Activated CD8-positive, alpha-beta T cell treated with anti-CD3 and anti-CD28 coated beads for 36 hours (primary cell): ENCODE measurements at regions not wholly inside any gene's neighbourhood (a gene's known extent, or its start where the extent isn't known, plus 50 kb on each side); places are given as distances from the start of the nearest gene placed in this dataset.

Experiments used
- ATAC-seq: fragments of 200-7000 bp; cut with Tn5 transposase; one replicate; pipeline ENCODE4 v1.10.0; 2021; ENCODE audit warnings: mild to moderate bottlenecking, moderate library complexity
- CTCF ChIA-PET: fragments of 350-600 bp; sonication (Branson Sonifier 250); formaldehyde crosslinking; loops from one replicate; lab custom pipeline; 2021; ENCODE audit warnings: antibody characterized with exemption; lab: Charles Lee
- POLR2A ChIA-PET: fragments of 350-600 bp; sonication (Branson Sonifier 250); formaldehyde crosslinking; loops from one replicate; lab custom pipeline; 2021; ENCODE audit warnings: antibody characterized with exemption; lab: Charles Lee
- DNase-seq: peaks from one replicate; pipeline ENCODE4 v3.0.0-alpha.2; 2020
- H3K27ac Mint-ChIP-seq: one replicate; pipeline ENCODE4 v1.8.0; 2021; ENCODE audit warnings: mild to moderate bottlenecking, mixed read lengths
- H3K27me3 Mint-ChIP-seq: one replicate; pipeline ENCODE4 v1.8.0; 2021; ENCODE audit warnings: mixed read lengths
- H3K36me3 Mint-ChIP-seq: one replicate; pipeline ENCODE4 v1.8.0; 2021; ENCODE audit warnings: low read depth, mixed read lengths
- H3K4me1 Mint-ChIP-seq: one replicate; pipeline ENCODE4 v1.8.0; 2021; ENCODE audit warnings: low read depth, mixed read lengths
- H3K4me3 Mint-ChIP-seq: one replicate; pipeline ENCODE4 v1.8.0; 2021; ENCODE audit warnings: mild to moderate bottlenecking, moderate library complexity, mixed read lengths
- H3K9me3 Mint-ChIP-seq: one replicate; pipeline ENCODE4 v1.8.0; 2021; ENCODE audit warnings: mixed read lengths
- intact Hi-C: fragments of 100-400 bp; cut with micrococcal nuclease; formaldehyde crosslinking; loops from one replicate; pipeline ENCODE4 v1.10.0; 2022
- TF ChIP-seq, protein P1 (sequence below): fragments of 200-600 bp; IDR thresholded peaks from one replicate; pipeline ENCODE4 v1.8.0; 2022; ENCODE audit warnings: antibody characterized with exemption, mild to moderate bottlenecking

DNA sequence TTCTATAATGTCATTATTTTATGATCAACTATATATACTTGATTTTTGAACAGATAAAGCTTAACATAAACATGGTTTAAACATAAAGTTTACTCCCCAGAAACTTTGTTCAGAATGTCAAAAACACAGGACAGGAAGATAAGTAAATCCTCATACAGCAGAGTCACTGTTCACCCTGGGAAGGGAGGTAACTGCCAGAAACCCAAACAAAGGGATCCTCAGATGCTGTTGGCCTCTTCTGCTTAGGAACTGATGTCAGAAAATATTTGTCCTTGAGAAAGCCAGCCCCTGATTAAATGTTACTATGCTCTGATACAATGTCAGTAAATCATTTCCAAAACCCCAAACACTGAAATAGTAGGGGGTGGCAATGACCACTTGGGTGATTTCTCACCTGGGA is 185.3 kb downstream of the TJP1 start:
- H3K27ac Mint-ChIP-seq = no peak overlapping the region
- H3K4me1 Mint-ChIP-seq = no peaks in the 10 kb centered on the region
- no peaks in the 10 kb centered on the region for H3K9me3 Mint-ChIP-seq
- H3K27me3 Mint-ChIP-seq = peaks cover 2% of the 10 kb centered on the region
- TF ChIP-seq, protein P1, sequence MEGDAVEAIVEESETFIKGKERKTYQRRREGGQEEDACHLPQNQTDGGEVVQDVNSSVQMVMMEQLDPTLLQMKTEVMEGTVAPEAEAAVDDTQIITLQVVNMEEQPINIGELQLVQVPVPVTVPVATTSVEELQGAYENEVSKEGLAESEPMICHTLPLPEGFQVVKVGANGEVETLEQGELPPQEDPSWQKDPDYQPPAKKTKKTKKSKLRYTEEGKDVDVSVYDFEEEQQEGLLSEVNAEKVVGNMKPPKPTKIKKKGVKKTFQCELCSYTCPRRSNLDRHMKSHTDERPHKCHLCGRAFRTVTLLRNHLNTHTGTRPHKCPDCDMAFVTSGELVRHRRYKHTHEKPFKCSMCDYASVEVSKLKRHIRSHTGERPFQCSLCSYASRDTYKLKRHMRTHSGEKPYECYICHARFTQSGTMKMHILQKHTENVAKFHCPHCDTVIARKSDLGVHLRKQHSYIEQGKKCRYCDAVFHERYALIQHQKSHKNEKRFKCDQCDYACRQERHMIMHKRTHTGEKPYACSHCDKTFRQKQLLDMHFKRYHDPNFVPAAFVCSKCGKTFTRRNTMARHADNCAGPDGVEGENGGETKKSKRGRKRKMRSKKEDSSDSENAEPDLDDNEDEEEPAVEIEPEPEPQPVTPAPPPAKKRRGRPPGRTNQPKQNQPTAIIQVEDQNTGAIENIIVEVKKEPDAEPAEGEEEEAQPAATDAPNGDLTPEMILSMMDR = no peak
- intact Hi-C loops = no loop called here
- ATAC-seq = no peak
- no peaks in the 10 kb centered on the region for H3K36me3 Mint-ChIP-seq
- no peak overlapping the region for H3K4me3 Mint-ChIP-seq
- ChIA-PET CTCF (no interaction called here), POLR2A (no interaction called here)
- DNase-seq = no peak

DNA sequence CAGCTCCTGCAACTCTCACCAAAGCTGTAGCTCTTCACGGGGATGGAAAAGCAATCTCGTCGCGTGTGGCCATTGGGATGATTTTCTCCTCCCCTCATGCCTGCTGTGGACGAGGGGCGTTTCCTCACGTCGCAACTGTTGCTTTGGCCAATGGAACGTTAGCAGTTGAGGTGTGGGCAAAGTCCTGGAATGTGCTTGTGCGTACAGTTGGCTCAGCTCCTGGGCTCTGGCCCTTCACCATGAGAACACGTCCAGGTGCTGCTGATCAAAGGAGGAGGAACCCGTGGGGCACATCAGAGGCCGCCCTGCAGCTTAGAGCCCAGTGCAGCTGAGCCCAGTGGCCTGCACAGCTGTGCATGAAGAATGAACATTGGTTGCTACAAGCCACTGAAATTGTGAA is 186.1 kb downstream of the TJP1 start:
- ChIA-PET CTCF (no interaction called here), POLR2A (no interaction called here)
- DNase-seq (no peak), ATAC-seq (no peak)
- no peak overlapping the region for H3K27ac Mint-ChIP-seq
- H3K27me3 Mint-ChIP-seq = peaks cover 2% of the 10 kb centered on the region
- TF ChIP-seq, protein P1 = no peak
- H3K36me3 Mint-ChIP-seq = no peaks in the 10 kb centered on the region
- intact Hi-C loops = no loop called here
- H3K9me3 Mint-ChIP-seq = no peaks in the 10 kb centered on the region
- no peaks in the 10 kb centered on the region for H3K4me1 Mint-ChIP-seq
- no peak overlapping the region for H3K4me3 Mint-ChIP-seq

DNA sequence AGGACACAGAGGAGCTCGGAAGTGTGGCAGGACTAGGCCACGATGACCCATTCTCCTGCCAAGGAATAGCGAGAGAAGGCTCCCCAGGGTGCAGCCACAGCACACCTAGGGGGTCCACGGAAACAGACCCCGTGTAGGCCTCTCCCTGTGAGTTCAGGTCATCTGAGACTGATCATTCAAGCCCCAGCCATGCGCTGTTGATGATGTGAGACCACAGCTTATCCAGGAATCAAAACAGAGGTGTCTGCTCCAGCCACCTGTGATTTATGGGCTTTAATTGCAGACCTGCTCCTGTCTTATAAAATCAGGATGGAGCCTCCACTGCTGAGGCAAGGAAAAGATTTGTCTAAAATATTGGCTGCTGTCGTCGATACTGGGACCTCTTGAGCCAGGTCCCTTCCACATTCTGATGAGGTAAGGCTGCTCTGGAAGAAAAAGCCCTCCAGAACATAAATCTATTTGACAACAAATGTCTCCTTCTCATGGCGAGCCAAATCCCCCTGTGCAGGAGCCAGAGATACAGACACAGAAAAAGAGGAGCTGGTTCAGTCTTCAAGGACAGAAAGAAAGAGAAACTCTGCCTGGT is 186.7 kb downstream of the TJP1 start:
- ATAC-seq (no peak), DNase-seq (no peak)
- Mint-ChIP-seq H3K27me3 (peaks cover 4% of the 10 kb centered on the region), H3K4me1 (no peaks in the 10 kb centered on the region), H3K27ac (no peak overlapping the region), H3K4me3 (no peak overlapping the region), H3K36me3 (no peaks in the 10 kb centered on the region), H3K9me3 (no peaks in the 10 kb centered on the region)
- CTCF ChIA-PET = no interaction called here
- TF ChIP-seq, protein P1 = no peak
- intact Hi-C loops = no loop called here
- POLR2A ChIA-PET = no interaction called here

DNA sequence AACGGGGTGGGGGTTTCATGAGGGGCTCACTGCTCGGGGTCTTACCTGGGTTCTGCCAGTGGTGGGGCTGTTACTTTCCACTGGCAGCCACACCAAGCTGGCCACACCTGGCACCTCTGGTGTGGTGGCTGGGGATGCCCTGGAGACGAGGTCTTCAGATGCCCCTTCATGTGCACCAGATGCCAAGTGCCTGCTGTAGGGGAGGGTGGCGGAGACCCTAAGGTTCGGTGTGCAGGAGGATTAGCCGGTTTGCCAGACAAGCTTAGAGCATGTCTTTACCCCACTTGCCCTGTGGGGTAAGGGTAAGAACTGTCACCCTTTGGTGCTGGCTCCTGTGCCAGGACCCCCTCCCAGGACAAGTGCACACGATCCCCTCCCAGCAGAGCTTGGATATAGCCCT is 188.3 kb downstream of the TJP1 start:
- CTCF ChIA-PET = no interaction called here
- intact Hi-C loops = no loop called here
- H3K27me3 Mint-ChIP-seq = peaks cover 4% of the 10 kb centered on the region

DNA sequence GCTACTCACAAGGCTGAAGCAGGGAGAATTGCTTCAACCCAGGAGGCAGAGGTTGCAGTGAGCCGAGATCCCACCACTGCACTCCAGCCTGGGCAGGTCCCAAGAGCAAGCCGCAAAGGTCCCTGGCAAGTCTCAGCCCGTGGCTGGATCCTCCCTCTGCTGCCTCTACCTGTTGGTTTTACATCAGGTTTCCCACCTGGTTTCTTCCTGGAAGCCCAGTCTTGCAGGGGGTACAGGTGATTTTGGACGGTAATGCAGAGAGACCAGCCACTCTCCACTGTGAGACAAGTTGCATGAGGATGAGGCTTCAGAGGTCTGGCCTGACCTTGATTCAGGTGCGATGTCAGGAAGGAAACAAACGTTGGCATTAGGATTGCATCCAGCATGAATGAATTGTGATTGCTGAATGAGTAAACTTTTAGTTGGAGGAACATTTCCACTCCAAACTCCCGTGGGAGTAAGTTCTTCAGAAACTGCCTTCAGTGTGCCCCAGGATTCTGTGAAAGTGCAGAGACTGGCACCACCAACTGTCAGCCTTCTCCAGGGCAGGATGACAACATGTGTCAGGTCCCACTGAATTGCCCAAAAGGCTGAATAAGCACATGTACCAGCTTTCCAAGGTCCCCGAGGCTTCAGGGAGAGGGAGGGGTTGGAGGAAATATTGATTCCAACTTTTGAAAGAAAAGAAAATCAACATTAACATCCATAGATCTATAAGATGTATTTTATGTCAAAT is 189.4 kb downstream of the TJP1 start:
- TF ChIP-seq, protein P1 = no peak
- intact Hi-C loops = no loop called here
- H3K4me3 Mint-ChIP-seq = no peak overlapping the region
- H3K9me3 Mint-ChIP-seq = no peaks in the 10 kb centered on the region
- no peak overlapping the region for H3K27ac Mint-ChIP-seq
- ChIA-PET POLR2A (no interaction called here), CTCF (no interaction called here)
- no peaks in the 10 kb centered on the region for H3K36me3 Mint-ChIP-seq
- no peaks in the 10 kb centered on the region for H3K4me1 Mint-ChIP-seq
- H3K27me3 Mint-ChIP-seq = peaks cover 4% of the 10 kb centered on the region
- DNase-seq (no peak), ATAC-seq (no peak)

More for the DNA sequence above, 188.3 kb downstream of the TJP1 start:
- Mint-ChIP-seq H3K4me1 (no peaks in the 10 kb centered on the region), H3K36me3 (no peaks in the 10 kb centered on the region), H3K27ac (no peak overlapping the region), H3K9me3 (no peaks in the 10 kb centered on the region), H3K4me3 (no peak overlapping the region)
- no peak for ATAC-seq
- TF ChIP-seq, protein P1 = no peak
- DNase-seq = no peak
- POLR2A ChIA-PET = no interaction called here
